GM10266 (cell line): ENCODE measurements at regions not wholly inside any gene's neighbourhood (a gene's known extent, or its start where the extent isn't known, plus 50 kb on each side); places are given as distances from the start of the nearest gene placed in this dataset.
"Not testable (repeated sequence)": the region's sequence is repeated elsewhere in the genome, so short reads cannot be mapped to it uniquely, and the experiment has no call there.

ENCODE experiments used
- DNase-seq: peaks from one replicate; pipeline ENCODE4 v3.0.0; 2012; ENCODE audit errors: extremely low spot score
- TF ChIP-seq, protein P1 (sequence below): IDR thresholded peaks from 2 replicates; pipeline ENCODE4 v1.5.1; 2012; ENCODE audit warnings: mild to moderate bottlenecking, low read depth; ENCODE audit not compliant: control insufficient read depth, insufficient read depth; ENCODE audit errors: missing control alignments

DNA sequence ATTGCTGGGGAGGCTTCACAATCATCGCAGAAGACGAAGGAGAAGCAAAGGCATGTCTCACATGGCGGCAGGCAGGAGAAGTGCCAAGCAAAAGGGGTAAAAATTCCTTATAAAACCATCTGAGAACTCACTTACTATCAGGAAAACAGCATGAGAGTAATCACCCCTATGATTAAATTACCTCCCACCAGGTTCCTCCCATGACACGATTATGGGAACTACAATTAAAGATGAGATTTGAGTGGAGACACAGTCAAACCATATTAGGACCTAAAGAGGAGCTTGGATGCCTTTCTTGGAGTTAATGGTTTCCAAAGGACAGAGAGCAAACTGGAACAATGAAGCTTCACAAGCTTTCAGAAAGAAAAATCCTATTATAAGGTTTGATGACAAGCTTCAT, 168.4 kb upstream of the SMARCAD1 start:
- TF ChIP-seq, protein P1, sequence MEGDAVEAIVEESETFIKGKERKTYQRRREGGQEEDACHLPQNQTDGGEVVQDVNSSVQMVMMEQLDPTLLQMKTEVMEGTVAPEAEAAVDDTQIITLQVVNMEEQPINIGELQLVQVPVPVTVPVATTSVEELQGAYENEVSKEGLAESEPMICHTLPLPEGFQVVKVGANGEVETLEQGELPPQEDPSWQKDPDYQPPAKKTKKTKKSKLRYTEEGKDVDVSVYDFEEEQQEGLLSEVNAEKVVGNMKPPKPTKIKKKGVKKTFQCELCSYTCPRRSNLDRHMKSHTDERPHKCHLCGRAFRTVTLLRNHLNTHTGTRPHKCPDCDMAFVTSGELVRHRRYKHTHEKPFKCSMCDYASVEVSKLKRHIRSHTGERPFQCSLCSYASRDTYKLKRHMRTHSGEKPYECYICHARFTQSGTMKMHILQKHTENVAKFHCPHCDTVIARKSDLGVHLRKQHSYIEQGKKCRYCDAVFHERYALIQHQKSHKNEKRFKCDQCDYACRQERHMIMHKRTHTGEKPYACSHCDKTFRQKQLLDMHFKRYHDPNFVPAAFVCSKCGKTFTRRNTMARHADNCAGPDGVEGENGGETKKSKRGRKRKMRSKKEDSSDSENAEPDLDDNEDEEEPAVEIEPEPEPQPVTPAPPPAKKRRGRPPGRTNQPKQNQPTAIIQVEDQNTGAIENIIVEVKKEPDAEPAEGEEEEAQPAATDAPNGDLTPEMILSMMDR: no peak
- DNase-seq: no peak

DNA sequence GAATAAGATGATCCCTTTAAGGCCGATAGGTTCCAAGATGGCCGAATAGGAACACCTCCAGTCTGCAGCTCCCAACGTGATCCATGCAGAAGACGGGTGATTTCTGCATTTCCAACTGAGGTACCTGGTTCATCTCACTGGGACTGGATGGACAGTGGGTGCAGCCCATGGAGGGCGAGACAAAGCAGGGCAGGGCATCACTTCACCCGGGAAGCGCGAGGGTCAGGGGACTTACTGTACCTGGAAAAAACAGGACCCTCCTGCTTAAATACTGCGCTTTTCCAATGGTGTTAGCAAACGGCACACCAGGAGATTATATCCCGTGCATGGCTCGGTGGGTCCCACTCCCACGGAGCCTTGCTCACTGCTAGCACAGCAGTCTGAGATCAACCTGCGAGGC, 163.2 kb upstream of the SMARCAD1 start:
- DNase-seq: not testable (repeated sequence)

DNA sequence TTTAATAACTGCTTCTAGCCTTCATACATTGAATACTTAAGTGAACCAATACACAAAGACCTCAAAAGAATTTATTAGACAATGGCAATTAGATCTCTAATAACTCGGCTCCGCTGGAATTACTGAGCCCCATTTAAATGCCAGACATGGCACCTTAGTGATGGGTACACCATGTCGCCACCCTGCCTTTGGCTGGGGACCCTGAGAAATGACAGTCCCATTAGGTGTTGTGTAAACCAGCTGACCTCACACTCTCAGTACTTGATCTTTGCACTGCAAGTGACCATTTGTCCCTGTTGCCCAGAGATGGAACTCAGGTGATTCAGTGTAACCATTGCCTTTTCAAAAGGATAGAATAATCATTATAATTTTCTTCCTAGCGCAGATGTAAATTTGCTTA, 144.6 kb upstream of the SMARCAD1 start:
- DNase-seq: no peak

GRCh38 chr4:94068753-94069719, 138.6 kb upstream of the SMARCAD1 start:
- DNase-seq: no peak
- TF ChIP-seq, protein P1: no peak

More for the DNA sequence above, 144.6 kb upstream of the SMARCAD1 start:
- TF ChIP-seq, protein P1: no peak

- no peak for DNase-seq
- TF ChIP-seq, protein P1: no peak
Observed at GRCh38 chr4:94076498-94076897, 131.2 kb upstream of the SMARCAD1 start.

GRCh38 chr4:94084155-94084554, 123.5 kb upstream of the SMARCAD1 start:
- no peak for DNase-seq
- TF ChIP-seq, protein P1: no peak

DNA sequence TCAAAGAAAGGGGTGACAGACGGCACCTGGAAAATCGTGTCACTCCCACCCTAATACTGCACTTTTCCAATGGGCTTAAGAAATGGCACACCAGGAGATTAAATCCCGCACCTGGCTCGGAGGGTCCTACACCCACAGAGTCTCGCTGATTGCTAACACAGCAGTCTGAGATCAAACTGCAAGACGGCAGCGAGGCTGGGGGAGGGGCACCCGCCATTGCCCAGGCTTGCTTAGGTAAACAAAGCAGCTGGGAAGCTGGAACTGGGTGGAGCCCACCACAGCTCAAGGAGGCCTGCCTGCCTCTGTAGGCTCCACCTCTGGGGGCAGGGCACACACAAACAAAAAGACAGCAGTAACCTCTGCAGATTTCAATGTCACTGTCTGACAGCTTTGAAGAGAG, 108.5 kb upstream of the SMARCAD1 start:
- not testable (repeated sequence) for DNase-seq

- TF ChIP-seq, protein P1: no peak
- DNase-seq: no peak
Observed at GRCh38 chr4:94112644-94113043, 95.0 kb upstream of the SMARCAD1 start.
